CD14-positive monocyte (primary cell): ENCODE measurements at regions not wholly inside any gene's neighbourhood (a gene's known extent, or its start where the extent isn't known, plus 50 kb on each side); places are given as distances from the start of the nearest gene placed in this dataset.

ENCODE experiments used
- DNase-seq, 3 donors: peaks; one replicate each; pipeline ENCODE4 v3.0.0-alpha.2; 2011 to 2022
- H2AFZ ChIP-seq: 2 replicates; pipeline ENCODE4 v1.6.0; 2012; ENCODE audit warnings: mild to moderate bottlenecking, low read depth, low read length, inconsistent platforms; ENCODE audit not compliant: insufficient read depth, poor library complexity, severe bottlenecking
- H3K27ac ChIP-seq, 2 donors: 1 replicate in 1 of 2; 2 replicates in 1 of 2; pipeline ENCODE4 v1.5.1; 2012 to 2013; ENCODE audit warnings: low read length in 2 of 2, control low read depth in 1 of 2, inconsistent platforms in 1 of 2, low read depth in 1 of 2, mild to moderate bottlenecking in 1 of 2
- H3K27me3 ChIP-seq, 2 donors: one replicate each; pipeline versions ENCODE4 v1.6.0 to v1.6.1; 2011 to 2013; ENCODE audit warnings: low read length in 2 of 2; ENCODE audit not compliant: control insufficient read depth in 2 of 2, insufficient read depth in 2 of 2
- H3K36me3 ChIP-seq, 2 donors: replicated peaks in 1 of 2; 1 replicate in 1 of 2; 2 replicates in 1 of 2; pipeline versions ENCODE4 v1.5.1 to v1.6.1; 2012 to 2013; ENCODE audit warnings: low read length in 2 of 2, control low read depth in 1 of 2, inconsistent platforms in 1 of 2, mild to moderate bottlenecking in 1 of 2; ENCODE audit not compliant: insufficient read depth in 2 of 2, control insufficient read depth in 1 of 2
- H3K4me1 ChIP-seq, 2 donors: 1 replicate in 1 of 2; 2 replicates in 1 of 2; pipeline versions ENCODE4 v1.5.1 to v1.6.1; 2012 to 2013; ENCODE audit warnings: low read length in 2 of 2, control low read depth in 1 of 2, inconsistent platforms in 1 of 2, mild to moderate bottlenecking in 1 of 2, moderate library complexity in 1 of 2; ENCODE audit not compliant: insufficient read depth in 2 of 2, control insufficient read depth in 1 of 2
- H3K4me2 ChIP-seq: replicated peaks from 2 replicates; pipeline ENCODE3; 2012; ENCODE audit warnings: low read length, moderate library complexity, mild to moderate bottlenecking; ENCODE audit not compliant: poor library complexity, severe bottlenecking; ENCODE audit errors: extremely low read depth
- H3K4me3 ChIP-seq, 3 experiments: fragments of 200-600 bp in 1 of 3; sonication (generic) in 1 of 3; replicated peaks in 1 of 3; 1 replicate in 2 of 3; 2 replicates in 1 of 3; pipeline ENCODE4 v1.5.1; 2011 to 2013; ENCODE audit warnings: low read length in 3 of 3, mild to moderate bottlenecking in 3 of 3, control low read depth in 2 of 3, low read depth in 2 of 3, inconsistent platforms in 1 of 3, moderate library complexity in 1 of 3
- H3K79me2 ChIP-seq: 2 replicates; pipeline ENCODE4 v1.6.0; 2012; ENCODE audit warnings: mild to moderate bottlenecking, control low read depth, inconsistent platforms, low read length, moderate library complexity; ENCODE audit not compliant: insufficient read depth
- H3K9ac ChIP-seq: 2 replicates; pipeline ENCODE4 v1.6.0; 2017; ENCODE audit warnings: low read length, mild to moderate bottlenecking; ENCODE audit not compliant: insufficient read depth, poor library complexity, severe bottlenecking
- H3K9me3 ChIP-seq, 2 donors: replicated peaks in 1 of 2; 1 replicate in 1 of 2; 2 replicates in 1 of 2; pipeline versions ENCODE4 v1.5.1 to v1.6.1; 2012 to 2013; ENCODE audit warnings: low read length in 2 of 2, control low read depth in 1 of 2; ENCODE audit not compliant: control insufficient read depth in 1 of 2, insufficient read depth in 1 of 2
- H4K20me1 ChIP-seq: 2 replicates; pipeline ENCODE4 v1.6.0; 2012; ENCODE audit warnings: mild to moderate bottlenecking, low read length, control low read depth, moderate library complexity; ENCODE audit not compliant: insufficient read depth
- H3K27ac Mint-ChIP-seq, 7 donors: one replicate each; pipeline ENCODE4 v1.8.0; 2020; ENCODE audit warnings: mild to moderate bottlenecking in 7 of 7, mixed read lengths in 7 of 7, moderate library complexity in 6 of 7, inconsistent platforms in 2 of 7
- H3K27me3 Mint-ChIP-seq, 3 donors: one replicate each; pipeline ENCODE4 v1.8.0; 2021 to 2022; ENCODE audit warnings: low read depth in 3 of 3, mild to moderate bottlenecking in 3 of 3, mixed read lengths in 3 of 3, moderate library complexity in 3 of 3, inconsistent platforms in 1 of 3
- H3K36me3 Mint-ChIP-seq, 2 donors: one replicate each; pipeline ENCODE4 v1.8.0; 2020; ENCODE audit warnings: mixed read lengths in 2 of 2, inconsistent platforms in 1 of 2, mild to moderate bottlenecking in 1 of 2
- H3K4me1 Mint-ChIP-seq: one replicate; pipeline ENCODE4 v1.8.0; 2020; ENCODE audit warnings: mild to moderate bottlenecking, mixed read lengths
- H3K4me3 Mint-ChIP-seq, 2 donors: one replicate each; pipeline ENCODE4 v1.8.0; 2020; ENCODE audit warnings: mild to moderate bottlenecking in 2 of 2, mixed read lengths in 2 of 2, moderate library complexity in 1 of 2
- H3K9me3 Mint-ChIP-seq, 7 donors: one replicate each; pipeline ENCODE4 v1.8.0; 2020 to 2022; ENCODE audit warnings: mixed read lengths in 7 of 7, mild to moderate bottlenecking in 6 of 7, moderate library complexity in 6 of 7, inconsistent platforms in 2 of 7
- WGBS: methylation state at CpG from one replicate; pipeline ENCODE4 v1.1.5; 2013; ENCODE audit warnings: missing lambda C conversion rate; ENCODE audit not compliant: insufficient coverage; 5-methylcytosine and 5-hydroxymethylcytosine counted together
- intact Hi-C, 2 donors: fragments of 100-400 bp; cut with micrococcal nuclease; formaldehyde crosslinking; loops; one replicate each; pipeline versions ENCODE4 v1.15.0 to v1.15.1; 2023
- TF ChIP-seq, protein P1 (sequence below): fragments of 200-600 bp; IDR thresholded peaks from one replicate; pipeline ENCODE4 v1.8.0; 2022; ENCODE audit warnings: antibody characterized with exemption, mild to moderate bottlenecking

DNA sequence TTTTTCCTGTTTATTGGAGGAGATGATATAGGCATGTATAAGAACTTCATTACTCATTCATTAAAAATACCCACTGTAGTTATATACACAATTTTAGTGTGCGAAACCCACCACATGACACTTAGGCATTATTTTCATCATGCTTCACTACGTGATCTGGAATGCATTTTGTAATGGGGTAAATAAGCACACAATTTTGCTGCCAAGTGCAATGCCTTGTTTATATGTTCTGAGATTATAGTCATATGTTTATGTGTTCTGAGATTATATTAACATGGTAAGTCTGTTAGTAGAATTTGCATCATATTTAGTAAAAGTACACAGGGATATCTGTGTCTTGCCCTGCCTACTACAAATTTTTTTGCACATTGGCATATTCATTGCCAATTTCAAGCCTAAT lies 1123.0 kb downstream of the LRFN5 start:
- TF ChIP-seq, protein P1, sequence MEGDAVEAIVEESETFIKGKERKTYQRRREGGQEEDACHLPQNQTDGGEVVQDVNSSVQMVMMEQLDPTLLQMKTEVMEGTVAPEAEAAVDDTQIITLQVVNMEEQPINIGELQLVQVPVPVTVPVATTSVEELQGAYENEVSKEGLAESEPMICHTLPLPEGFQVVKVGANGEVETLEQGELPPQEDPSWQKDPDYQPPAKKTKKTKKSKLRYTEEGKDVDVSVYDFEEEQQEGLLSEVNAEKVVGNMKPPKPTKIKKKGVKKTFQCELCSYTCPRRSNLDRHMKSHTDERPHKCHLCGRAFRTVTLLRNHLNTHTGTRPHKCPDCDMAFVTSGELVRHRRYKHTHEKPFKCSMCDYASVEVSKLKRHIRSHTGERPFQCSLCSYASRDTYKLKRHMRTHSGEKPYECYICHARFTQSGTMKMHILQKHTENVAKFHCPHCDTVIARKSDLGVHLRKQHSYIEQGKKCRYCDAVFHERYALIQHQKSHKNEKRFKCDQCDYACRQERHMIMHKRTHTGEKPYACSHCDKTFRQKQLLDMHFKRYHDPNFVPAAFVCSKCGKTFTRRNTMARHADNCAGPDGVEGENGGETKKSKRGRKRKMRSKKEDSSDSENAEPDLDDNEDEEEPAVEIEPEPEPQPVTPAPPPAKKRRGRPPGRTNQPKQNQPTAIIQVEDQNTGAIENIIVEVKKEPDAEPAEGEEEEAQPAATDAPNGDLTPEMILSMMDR, result no peak
- Histone ChIP-seq H4K20me1 (no peaks in the 10 kb centered on the region), H3K27me3 (no peaks in the 10 kb centered on the region), H2AFZ (no peak overlapping the region), H3K27ac (no peak overlapping the region), H3K79me2 (no peaks in the 10 kb centered on the region), H3K36me3 (no peaks in the 10 kb centered on the region), H3K4me3 (no peak overlapping the region), H3K4me1 (no peaks in the 10 kb centered on the region), H3K4me2 (no peak overlapping the region), H3K9ac (no peak overlapping the region), H3K9me3 (no peaks in the 10 kb centered on the region)
- DNase-seq, result no peak
- H3K4me1 Mint-ChIP-seq, result no peaks in the 10 kb centered on the region
- peaks cover 0 to 6% (median 3%) of the 10 kb centered on the region in 7 donors for H3K9me3 Mint-ChIP-seq
- no peak overlapping the region for H3K4me3 Mint-ChIP-seq
- H3K27ac Mint-ChIP-seq, result no peak overlapping the region
- intact Hi-C loops, result no loop called here
- H3K27me3 Mint-ChIP-seq, result peaks cover 0 to 2% (median 0%) of the 10 kb centered on the region in 3 donors
- no CpG with 5 or more reads among the region's 2 CpGs for WGBS
- no peaks in the 10 kb centered on the region for H3K36me3 Mint-ChIP-seq

- no peaks in the 10 kb centered on the region for H3K27me3 ChIP-seq
- intact Hi-C loops, result no loop called here
- no peak overlapping the region for H3K9ac ChIP-seq
- Mint-ChIP-seq H3K4me3 (no peak overlapping the region), H3K9me3 (peaks cover 0 to under 1% (median 0%) of the 10 kb centered on the region in 7 donors), H3K4me1 (no peaks in the 10 kb centered on the region), H3K27me3 (peaks cover 0 to 2% (median 0%) of the 10 kb centered on the region in 3 donors), H3K27ac (no peak overlapping the region), H3K36me3 (no peaks in the 10 kb centered on the region)
- TF ChIP-seq, protein P1, result no peak
- 83% methylated on average over 1 of the region's 1 CpG for WGBS
- H3K4me1 ChIP-seq, result no peaks in the 10 kb centered on the region
- H3K36me3 ChIP-seq, result no peaks in the 10 kb centered on the region
- H3K9me3 ChIP-seq, result no peaks in the 10 kb centered on the region
- no peak overlapping the region for H2AFZ ChIP-seq
- no peaks in the 10 kb centered on the region for H4K20me1 ChIP-seq
- no peaks in the 10 kb centered on the region for H3K79me2 ChIP-seq
- no peak overlapping the region for H3K27ac ChIP-seq
- H3K4me2 ChIP-seq, result no peak overlapping the region
- H3K4me3 ChIP-seq, result no peak overlapping the region
- no peak for DNase-seq
Measured at GRCh38 chr14:42719391-42719790, 1112.7 kb downstream of the LRFN5 start.
